ENCODE measurements at regions not wholly inside any gene's neighbourhood (a gene's known extent, or its start where the extent isn't known, plus 50 kb on each side); places are given as distances from the start of the nearest gene placed in this dataset.

DNA sequence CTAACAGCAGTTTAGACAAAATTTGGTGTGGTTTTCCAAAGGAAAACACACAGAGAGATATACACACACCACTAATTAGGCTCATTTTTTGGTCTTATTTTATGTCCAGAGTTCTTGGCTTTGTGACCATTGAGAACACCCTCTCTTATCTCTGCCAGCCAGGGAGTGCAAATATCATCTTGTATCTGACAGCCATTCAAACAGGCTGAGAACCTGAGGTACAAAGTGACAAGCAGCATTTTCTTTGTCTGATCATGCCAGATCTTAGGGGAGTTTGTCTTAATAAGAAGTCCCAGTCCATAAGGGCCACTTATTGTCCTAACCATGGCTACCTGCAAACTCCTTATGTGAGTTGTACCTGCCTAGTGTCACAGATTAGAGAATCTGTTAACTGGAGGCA is 1165.2 kb downstream of the BRINP3 start:
- TF ChIP-seq POLR2AphosphoS5 (IDR thresholded peaks at IDR 0.05): no peak
- TF ChIP-seq EP300 (conservative IDR thresholded peaks at IDR 0.05; ENCODE audit: poor library complexity, severe bottlenecking): no peak
- no peak for TF ChIP-seq RAD21 (conservative IDR thresholded peaks at IDR 0.05)
- TF ChIP-seq, protein P1, sequence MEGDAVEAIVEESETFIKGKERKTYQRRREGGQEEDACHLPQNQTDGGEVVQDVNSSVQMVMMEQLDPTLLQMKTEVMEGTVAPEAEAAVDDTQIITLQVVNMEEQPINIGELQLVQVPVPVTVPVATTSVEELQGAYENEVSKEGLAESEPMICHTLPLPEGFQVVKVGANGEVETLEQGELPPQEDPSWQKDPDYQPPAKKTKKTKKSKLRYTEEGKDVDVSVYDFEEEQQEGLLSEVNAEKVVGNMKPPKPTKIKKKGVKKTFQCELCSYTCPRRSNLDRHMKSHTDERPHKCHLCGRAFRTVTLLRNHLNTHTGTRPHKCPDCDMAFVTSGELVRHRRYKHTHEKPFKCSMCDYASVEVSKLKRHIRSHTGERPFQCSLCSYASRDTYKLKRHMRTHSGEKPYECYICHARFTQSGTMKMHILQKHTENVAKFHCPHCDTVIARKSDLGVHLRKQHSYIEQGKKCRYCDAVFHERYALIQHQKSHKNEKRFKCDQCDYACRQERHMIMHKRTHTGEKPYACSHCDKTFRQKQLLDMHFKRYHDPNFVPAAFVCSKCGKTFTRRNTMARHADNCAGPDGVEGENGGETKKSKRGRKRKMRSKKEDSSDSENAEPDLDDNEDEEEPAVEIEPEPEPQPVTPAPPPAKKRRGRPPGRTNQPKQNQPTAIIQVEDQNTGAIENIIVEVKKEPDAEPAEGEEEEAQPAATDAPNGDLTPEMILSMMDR (IDR thresholded peaks at IDR 0.05; ENCODE audit: poor library complexity, severe bottlenecking): no peak
- TF ChIP-seq SMC3 (conservative IDR thresholded peaks at IDR 0.05; ENCODE audit: poor library complexity): no peak
- TF ChIP-seq TAF1 (IDR thresholded peaks at IDR 0.05; ENCODE audit: low read depth): no peak
